Activated CD4-positive, alpha-beta T cell treated with anti-CD3 and anti-CD28 coated beads, Interleukin-2, amount 50 U/mL, for 1 hour (primary cell): ENCODE measurements at regions not wholly inside any gene's neighbourhood (a gene's known extent, or its start where the extent isn't known, plus 50 kb on each side); places are given as distances from the start of the nearest gene placed in this dataset.

Experiments
- DNase-seq: peaks from one replicate; pipeline ENCODE4 v3.0.0-alpha.2; 2020

GRCh38 chr13:111394211-111394922 lies 73.9 kb downstream of the TEX29 start:
- DNase-seq: no peak

DNA sequence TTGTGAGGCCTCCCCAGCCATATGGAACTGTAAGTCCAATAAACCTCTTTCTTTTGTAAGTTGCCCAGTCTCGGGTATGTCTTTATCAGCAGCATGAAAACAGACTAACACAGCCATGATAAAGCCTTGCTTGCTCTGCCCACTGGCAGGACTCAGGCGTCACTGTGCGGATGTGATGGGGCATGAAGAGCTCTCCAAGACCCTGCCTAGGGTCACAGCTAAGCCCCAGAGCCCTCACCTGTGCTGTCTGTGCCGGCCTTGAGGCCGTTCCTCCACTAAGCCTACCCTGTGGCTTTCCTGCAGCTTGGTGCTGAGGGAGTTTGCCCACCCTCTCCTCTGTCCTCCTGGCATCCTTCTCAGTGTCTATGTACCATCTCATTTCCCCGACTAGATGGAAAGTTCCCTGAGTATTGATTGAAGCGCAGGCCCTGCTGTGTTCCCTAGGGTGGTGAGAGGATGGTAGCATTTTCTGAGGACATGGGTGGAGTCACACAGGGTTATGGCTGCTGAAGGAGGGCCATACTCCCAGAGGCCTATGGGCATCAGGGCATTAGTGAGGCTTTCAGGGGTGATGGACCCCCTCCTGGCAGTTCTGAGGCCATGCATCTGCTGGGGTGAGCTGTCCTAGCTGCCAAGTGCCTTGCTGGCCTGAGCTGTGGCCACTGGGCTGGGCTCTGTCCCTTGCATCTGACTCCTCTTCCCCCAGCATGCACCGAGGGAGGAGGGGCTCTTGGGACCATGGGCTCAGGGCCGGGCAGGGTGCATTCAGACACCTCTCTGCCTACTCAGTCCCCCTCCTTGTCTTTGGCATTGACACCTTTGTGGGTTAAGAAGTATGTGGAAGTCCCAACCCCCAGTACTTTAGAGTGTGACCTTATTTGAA lies 75.3 kb downstream of the TEX29 start:
- DNase-seq: no peak

GRCh38 chr13:111396457-111396856 lies 76.0 kb downstream of the TEX29 start:
- no peak for DNase-seq

- no peak for DNase-seq
These were observed 76.9 kb downstream of the TEX29 start for GRCh38 chr13:111397202-111397880.

GRCh38 chr13:111398196-111398595 lies 77.8 kb downstream of the TEX29 start:
- no peak for DNase-seq

DNA sequence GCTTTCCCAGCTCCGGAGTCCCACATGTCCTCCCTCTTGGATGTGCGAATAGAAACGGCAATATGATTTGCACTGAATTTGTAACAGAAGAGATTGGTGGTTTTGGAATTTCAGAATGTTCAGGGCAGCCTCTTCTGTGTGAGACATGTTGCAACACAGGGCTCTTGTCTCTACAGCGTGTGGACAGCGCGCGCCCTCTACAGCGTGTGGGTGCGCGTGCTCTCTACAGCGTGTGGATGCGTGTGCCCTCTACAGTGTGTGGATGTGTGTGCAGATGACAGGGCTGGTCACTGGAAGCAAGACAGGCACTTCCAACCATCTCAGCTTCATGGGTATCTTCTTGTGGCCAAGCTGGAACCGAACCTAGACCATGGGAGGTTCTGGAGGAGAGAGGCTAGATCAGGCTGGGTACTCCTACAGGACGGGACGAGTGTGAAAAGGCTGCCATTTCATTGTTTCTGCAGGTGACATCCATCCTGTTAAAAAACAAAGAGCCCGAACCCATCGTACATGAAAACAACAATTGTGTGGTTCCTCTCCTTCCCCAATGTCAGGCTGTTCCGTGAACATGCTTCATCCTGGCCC lies 78.4 kb downstream of the TEX29 start:
- no peak for DNase-seq

GRCh38 chr13:111399334-111399733 lies 78.9 kb downstream of the TEX29 start:
- DNase-seq: no peak

DNA sequence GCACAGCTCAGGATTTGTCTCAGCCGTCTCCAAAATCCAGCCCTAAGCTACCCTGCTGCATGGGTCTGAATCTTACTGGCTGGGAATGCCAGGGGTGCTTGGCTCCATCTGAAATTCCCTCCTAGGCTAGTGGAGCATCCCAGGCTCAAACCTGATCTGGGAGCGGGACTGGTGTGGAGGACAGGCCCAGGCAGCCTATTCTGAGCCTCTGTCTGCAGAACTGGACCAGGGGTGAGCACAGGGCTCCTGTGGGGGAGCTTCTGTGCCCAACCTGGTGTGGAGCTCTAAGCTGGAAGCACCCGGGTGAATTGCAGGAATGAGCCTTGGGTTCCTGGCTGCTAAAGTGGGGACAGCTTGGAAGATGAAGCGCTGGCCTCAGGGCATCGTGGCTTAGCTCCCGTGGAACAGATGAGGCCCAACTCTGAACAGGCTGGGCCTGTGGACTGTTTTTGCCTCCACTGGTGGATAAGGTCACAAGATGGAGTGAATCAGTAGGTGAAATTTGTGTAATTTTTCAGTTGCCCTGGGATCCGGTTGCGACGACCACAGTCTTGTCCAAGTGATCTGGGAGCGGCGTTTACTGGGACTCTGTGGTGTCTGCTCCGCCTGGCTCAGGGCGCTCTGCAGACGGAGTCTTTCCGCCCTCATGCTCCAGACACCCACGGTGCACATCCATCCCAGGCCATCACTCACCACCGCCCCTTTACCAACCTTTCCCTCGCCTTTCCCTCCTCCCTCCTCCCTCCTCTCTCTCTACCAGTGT lies 79.5 kb downstream of the TEX29 start:
- DNase-seq: no peak

- DNase-seq: no peak
These were observed 80.7 kb downstream of the TEX29 start for GRCh38 chr13:111401151-111401550.

- no peak for DNase-seq
These were observed 81.3 kb downstream of the TEX29 start for GRCh38 chr13:111401755-111402154.

DNA sequence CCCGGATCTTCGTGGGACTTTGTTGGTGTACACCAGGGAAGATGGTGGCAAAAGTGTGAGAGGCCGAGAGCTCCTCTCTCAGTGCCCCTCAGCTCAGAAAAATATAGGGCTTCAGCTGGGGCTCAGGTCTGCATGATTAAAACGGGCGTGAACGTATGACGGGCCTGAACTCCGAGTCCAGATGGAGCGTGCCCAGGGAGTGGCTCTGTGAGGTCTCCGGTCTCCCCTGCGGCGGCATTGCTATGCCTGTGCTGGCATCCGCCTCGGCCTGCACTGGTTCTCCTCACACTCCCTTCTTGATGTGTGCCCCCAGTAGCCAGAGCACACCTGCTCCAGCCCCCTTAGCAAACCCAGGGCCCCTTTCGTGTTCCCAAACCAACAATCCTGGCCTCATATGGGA lies 82.0 kb downstream of the TEX29 start:
- DNase-seq: no peak

GRCh38 chr13:111403266-111403665 lies 82.8 kb downstream of the TEX29 start:
- DNase-seq: no peak

DNA sequence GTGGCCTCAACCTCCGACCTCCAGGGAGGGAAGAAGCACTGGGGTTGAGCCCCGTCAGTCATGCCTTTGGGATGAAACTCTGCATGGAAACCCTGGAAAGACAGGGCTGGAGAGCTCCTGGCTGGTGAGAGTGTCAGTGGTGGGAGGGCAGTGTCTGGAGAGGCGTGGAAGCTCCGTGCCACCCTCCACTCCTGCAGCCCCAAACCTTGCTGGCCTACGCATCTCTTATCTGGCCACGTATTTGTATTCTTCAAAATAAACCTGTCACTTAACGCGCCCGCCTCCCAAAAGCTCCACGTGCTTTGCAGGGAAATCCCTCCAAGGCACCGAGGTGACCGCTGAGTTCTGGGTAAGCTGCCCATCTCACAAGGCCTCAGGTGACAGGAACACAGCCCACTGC lies 84.3 kb downstream of the TEX29 start:
- DNase-seq: no peak

DNA sequence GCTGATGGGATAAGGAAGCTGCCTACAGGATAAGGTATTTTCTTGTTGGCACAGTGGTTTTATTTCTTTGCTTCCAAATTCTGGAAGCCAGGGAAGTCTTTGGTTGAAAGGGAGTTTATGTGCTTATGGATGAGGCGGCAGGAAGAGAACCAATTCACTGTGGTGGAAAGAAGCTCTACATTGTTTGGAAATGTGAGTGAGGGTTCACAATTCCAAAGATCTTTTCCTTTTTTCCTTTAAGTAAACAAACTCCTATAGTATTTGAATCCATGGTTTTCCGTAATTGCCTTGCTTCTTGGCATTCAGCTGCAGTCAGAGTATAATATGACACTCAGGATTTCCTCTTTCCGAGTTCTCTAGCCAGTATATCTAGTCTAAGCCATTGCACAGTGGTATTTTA lies 86.2 kb downstream of the TEX29 start:
- no peak for DNase-seq

DNA sequence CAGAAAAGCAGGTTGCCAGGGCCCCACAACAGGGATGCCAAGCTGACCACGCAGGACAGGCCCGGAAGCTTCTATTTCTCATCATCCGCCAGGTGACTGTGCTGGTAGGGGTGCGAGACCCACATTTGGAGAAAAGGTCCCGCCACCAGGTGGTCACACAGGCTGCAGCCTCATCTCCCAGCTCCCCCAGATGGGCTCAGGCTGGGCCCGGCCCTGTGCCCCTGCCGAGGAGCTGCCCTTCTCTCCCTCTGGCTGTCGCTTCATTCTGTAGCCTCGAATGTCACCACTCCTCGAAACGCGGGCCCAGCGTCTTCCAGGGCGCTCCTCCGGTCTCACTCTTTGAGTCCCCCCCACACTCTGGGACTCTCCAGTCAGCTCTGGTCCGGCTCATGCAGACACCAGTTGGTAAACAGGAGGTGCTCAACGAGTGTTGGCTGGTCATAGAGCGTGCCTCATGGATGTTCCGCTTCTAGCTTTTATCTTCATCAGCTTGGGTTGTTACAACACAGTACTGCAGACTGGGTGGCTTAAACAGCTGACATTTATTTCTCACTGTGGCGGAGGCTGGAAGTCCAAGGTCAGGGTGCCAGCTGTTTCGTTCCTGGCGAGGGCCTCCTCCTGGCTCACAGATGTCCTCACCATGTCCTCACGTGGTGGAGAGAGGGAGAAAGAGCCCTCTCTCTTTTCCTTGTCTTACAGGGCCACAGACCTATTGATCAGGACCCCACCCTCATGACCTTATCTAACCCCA lies 87.1 kb downstream of the TEX29 start:
- DNase-seq: no peak

DNA sequence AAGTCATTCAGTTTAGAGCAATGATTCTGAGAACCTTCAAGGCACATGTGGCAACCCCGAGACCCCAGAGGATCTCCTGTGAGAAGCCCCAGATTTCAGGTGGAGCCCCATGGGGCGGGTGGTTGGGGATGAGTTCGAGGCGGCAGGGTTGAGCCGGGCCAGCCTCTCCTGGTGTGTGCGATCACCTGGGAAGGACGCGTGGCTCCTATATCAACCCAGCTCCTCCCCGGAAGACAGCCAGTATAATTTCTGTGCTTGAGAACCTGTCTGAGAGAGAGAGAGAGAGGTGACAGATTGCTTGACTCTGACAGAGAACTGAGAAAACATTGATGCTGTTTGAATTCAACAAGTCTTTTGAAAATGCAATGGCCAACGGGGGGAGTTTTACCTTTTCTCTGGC lies 89.0 kb downstream of the TEX29 start:
- no peak for DNase-seq

- DNase-seq: no peak
These were observed 90.0 kb downstream of the TEX29 start for GRCh38 chr13:111410232-111411021.

- no peak for DNase-seq
These were observed 90.9 kb downstream of the TEX29 start for GRCh38 chr13:111411151-111411858.

DNA sequence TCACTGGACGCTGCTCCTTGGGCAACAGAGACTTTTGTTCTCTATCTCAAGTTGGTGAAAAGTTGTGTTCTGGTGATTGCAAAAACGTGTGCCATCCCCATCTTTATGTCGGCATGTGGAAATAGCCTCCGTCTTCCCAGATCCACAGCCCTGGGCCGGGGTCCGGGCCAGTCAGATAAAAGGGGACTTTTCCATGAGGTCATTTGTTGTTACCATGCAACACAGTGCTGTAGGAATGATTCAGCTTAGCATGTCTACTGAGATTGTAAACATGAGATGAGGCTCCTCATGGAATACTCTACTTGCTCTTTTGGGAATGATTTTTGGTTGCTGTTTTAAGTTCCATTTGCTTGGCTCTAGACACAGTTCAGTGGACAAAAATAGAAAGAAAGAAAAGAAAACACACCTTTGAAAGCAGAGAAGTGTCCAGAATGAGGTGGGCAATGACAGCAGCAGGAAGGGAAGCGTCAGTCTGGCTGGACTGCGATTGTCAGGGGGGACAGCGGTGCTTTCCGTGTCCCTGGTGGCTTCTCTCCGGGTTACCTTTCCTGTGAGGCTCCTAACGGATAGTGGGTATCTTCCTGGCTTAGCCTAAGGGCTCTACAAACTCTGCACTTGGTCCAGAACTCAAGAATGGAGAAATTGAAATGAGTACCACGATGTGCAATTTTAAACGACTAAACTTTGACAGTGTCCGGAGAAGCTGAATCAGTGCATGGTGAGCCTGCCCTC lies 91.6 kb downstream of the TEX29 start:
- DNase-seq: no peak
